Ectodermal cell (in vitro differentiated cells): ENCODE measurements at regions not wholly inside any gene's neighbourhood (a gene's known extent, or its start where the extent isn't known, plus 50 kb on each side); places are given as distances from the start of the nearest gene placed in this dataset.

Experiments
- H3K27ac ChIP-seq: 2 replicates; pipeline ENCODE4 v1.7.0; 2013; ENCODE audit warnings: mild to moderate bottlenecking, low read depth, low read length; ENCODE audit not compliant: insufficient read depth, poor library complexity, severe bottlenecking
- H3K27me3 ChIP-seq: 2 replicates; pipeline ENCODE4 v1.7.0; 2013; ENCODE audit warnings: mild to moderate bottlenecking, low read length; ENCODE audit not compliant: insufficient read depth, control insufficient read depth, poor library complexity, severe bottlenecking
- H3K36me3 ChIP-seq: one replicate; pipeline ENCODE4 v1.7.0; 2013; ENCODE audit warnings: low read length; ENCODE audit not compliant: control insufficient read depth, insufficient read depth
- H3K4me1 ChIP-seq: one replicate; pipeline ENCODE4 v1.7.0; 2013; ENCODE audit warnings: low read length; ENCODE audit not compliant: control insufficient read depth, insufficient read depth
- H3K4me3 ChIP-seq: 2 replicates; pipeline ENCODE4 v1.7.0; 2013; ENCODE audit warnings: low read depth, low read length, control low read depth; ENCODE audit not compliant: insufficient read depth
- H3K9me3 ChIP-seq: 2 replicates; pipeline ENCODE4 v1.7.0; 2013; ENCODE audit warnings: mild to moderate bottlenecking, low read length, moderate library complexity; ENCODE audit not compliant: control insufficient read depth
- WGBS, 2 experiments: methylation state at CpG; one replicate each; pipeline ENCODE4 v1.1.7; 2013; ENCODE audit warnings: missing lambda C conversion rate in 2 of 2; 5-methylcytosine and 5-hydroxymethylcytosine counted together

- Histone ChIP-seq H3K36me3 (no peaks in the 10 kb centered on the region), H3K27me3 (no peaks in the 10 kb centered on the region), H3K4me1 (no peaks in the 10 kb centered on the region), H3K4me3 (no peak overlapping the region), H3K27ac (no peak overlapping the region), H3K9me3 (no peaks in the 10 kb centered on the region)
- 91 to 93% methylated on average over 6 of the region's 6 CpGs for WGBS, 2 experiments
Observed at GRCh38 chr12:125652681-125653080, 587.4 kb downstream of the AACS start.

- H3K4me3 ChIP-seq = no peak overlapping the region
- no peaks in the 10 kb centered on the region for H3K9me3 ChIP-seq
- no peak overlapping the region for H3K27ac ChIP-seq
- no peaks in the 10 kb centered on the region for H3K27me3 ChIP-seq
- H3K4me1 ChIP-seq = no peaks in the 10 kb centered on the region
- 95 to 98% methylated on average over 3 of the region's 3 CpGs for WGBS, 2 experiments
- H3K36me3 ChIP-seq = no peaks in the 10 kb centered on the region
Observed at GRCh38 chr12:125657681-125658080, 592.4 kb downstream of the AACS start.

DNA sequence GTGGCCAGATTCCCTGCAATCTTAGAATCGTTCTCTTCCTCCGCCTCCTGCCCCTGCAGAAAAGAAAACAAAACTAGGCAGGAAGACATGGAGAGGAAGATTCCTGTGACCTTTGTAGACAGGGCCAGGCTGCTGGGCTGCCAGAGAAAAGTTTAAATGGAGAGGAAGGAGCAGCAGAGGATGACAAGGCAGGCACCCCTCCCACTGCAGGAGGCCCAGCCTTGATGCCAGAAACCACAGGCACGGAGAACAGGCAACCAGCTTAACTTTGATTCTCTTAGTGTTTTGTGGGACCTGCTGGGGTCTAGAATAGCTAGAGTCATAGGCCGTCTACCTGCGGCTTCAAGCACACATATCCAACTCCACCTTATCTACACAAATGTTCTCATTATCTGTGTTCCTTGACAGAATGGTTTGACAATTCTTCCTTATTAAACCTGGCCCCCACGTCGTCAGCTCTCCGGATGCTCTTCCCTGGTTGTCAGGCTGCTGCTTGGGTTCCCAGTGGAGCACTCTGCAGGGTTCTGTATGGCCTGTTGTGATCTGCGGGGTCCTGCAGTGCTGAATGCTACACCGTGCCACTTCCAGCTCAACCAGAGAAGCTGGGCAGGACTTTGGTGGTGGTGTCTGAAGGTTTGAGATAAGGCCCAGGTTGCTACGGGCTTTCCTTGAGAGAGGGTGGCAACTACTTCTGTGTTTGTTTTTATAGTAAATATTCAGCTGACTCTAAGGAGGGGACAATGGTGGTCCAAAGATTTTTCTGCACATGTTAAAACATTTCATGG is 609.5 kb downstream of the AACS start:
- Histone ChIP-seq H3K4me3 (no peak overlapping the region), H3K36me3 (no peaks in the 10 kb centered on the region), H3K27ac (no peak overlapping the region), H3K4me1 (no peaks in the 10 kb centered on the region), H3K9me3 (no peaks in the 10 kb centered on the region), H3K27me3 (no peaks in the 10 kb centered on the region)
- 82 to 84% methylated on average over 11 of the region's 11 CpGs for WGBS, 2 experiments

DNA sequence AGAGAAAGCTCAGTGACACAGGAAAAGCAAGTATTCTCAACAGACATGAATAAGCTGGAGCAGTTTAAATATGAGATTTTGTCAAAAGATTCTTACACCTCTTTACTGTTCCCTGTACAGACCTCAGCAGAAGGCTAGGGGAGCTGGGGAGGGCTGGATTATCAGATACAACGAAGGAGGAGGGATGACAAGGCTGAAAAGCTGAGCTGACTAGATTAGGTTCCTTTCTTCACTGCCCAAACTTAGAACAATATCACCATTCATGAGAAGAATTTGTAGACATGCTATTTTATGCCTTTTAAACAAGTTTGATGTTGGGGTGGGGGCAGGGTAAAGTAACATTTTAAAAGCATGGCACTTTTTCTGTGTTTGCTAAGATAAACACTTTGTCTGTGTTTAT is 611.1 kb downstream of the AACS start:
- Histone ChIP-seq H3K27ac (no peak overlapping the region), H3K9me3 (no peaks in the 10 kb centered on the region), H3K4me3 (no peak overlapping the region), H3K4me1 (no peaks in the 10 kb centered on the region), H3K27me3 (no peaks in the 10 kb centered on the region), H3K36me3 (no peaks in the 10 kb centered on the region)
- 17 to 33% methylated on average over 1 of the region's 1 CpG for WGBS, 2 experiments

DNA sequence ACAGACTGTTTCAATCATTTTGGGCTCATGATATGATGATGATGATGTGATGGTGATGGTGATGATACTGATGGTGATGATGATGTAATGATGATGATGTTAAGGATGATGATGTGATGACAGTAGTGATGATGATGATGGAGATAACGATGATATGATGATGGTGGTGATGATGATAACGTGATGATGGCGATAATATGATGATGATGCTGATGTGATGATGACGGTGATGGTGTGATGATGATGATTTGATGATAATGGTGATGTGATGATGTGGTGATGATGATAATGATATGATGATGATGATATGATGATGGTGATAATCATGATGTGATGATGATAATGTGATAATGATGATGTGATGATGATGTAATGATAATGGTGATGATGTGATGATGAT is 612.6 kb downstream of the AACS start:
- Histone ChIP-seq H3K4me3 (no peak overlapping the region), H3K36me3 (no peaks in the 10 kb centered on the region), H3K9me3 (no peaks in the 10 kb centered on the region), H3K4me1 (no peaks in the 10 kb centered on the region), H3K27ac (no peak overlapping the region), H3K27me3 (no peaks in the 10 kb centered on the region)
- WGBS, 2 experiments = 89 to 91% methylated on average over 4 of the region's 4 CpGs

DNA sequence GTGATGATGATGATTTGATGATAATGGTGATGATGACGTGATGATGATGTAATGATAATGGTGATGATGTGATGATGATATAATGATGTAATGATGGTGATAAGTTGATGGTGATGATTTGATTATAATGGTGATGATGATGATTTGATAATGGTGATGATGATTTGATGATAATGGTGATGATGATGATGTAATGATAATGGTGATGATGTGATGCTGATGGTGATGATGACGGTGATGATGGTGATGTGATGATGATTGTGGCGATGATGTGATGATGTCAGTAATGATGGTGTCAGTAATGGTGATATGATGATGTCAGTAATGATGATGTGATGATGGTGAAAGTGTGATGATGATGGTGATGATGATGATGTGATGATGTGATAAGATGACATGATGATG is 613.4 kb downstream of the AACS start:
- WGBS, 2 experiments = 88 to 92% methylated on average over 3 of the region's 3 CpGs
- no peaks in the 10 kb centered on the region for H3K4me1 ChIP-seq

DNA sequence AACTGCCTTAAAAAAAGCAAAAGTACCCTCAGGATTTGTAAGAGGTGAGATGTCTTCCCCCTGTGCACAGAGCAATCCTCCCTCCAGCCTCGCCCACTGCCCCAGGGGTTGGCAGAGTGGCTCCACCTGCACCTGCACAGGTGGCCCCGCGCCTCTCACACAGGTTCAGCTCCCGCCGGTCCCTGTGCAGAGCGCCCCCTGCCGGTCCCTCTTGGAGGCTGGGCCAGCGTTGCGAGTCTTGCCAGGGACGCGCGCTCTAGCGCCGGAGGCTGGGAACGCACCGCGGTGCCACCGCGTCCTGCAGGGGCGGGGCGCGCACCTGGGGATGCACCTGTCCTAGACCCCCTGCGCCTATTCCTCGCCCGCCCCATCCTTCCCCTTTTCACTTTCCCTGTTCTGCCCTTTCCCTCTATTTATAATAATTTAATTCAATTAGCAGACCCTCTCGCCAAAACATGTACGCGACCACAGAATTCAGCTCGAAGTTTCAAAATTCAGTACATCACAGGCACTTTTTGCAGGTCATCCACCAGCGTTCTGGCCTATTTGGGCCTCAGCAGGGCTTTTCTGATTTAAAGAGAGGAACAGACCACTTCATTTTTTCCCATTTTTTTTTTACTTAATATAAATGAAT is 618.6 kb downstream of the AACS start:
- H3K36me3 ChIP-seq = no peaks in the 10 kb centered on the region
- no peak overlapping the region for H3K4me3 ChIP-seq
- WGBS, 2 experiments = 14 to 15% methylated on average over 30 of the region's 30 CpGs
- no peaks in the 10 kb centered on the region for H3K4me1 ChIP-seq
- H3K27me3 ChIP-seq = peaks cover 12% of the 10 kb centered on the region
- no peak overlapping the region for H3K27ac ChIP-seq
- no peaks in the 10 kb centered on the region for H3K9me3 ChIP-seq

More for the DNA sequence above, 613.4 kb downstream of the AACS start:
- Histone ChIP-seq H3K9me3 (no peaks in the 10 kb centered on the region), H3K27me3 (no peaks in the 10 kb centered on the region), H3K4me3 (no peak overlapping the region), H3K36me3 (no peaks in the 10 kb centered on the region), H3K27ac (no peak overlapping the region)

DNA sequence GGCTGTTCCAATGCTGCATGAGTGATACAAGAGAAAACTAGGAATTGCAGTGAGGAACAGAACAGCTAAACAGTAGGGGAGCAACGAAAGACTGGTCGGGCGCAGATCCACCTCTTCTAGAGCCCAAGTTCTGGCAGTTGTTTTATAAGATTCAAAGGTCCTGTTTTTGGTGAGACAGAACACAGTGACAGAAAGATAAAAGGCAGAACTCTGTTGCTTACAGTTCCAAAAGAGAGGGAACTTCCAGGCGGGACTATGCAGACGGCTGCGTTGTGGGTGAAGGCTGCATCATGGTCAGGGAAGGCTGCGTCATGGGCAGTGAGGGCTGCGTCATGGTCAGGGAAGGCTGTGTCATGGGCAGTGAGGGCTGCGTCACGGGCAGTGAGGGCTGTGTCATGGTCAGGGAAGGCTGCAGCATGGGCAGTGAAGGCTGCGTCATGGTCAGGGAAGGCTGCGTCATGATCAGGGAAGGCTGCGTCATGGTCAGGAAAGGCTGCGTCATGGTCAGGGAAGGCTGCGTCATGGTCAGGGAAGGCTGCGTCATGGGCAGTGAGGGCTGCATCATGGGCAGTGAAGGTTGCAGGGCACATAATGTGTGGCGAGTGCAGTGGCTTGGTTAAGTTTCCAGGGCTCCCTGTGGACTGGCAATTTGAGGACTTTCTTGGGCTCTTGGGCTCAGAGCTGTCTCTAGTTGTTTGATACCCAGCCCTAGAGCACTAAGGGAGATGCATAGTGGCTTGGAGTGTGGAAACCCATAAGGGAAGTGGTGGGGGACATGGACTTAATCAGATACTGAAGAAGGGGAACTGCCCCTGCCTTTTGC is 619.9 kb downstream of the AACS start:
- Histone ChIP-seq H3K4me1 (no peaks in the 10 kb centered on the region), H3K27ac (no peak overlapping the region), H3K4me3 (no peak overlapping the region), H3K9me3 (no peaks in the 10 kb centered on the region), H3K27me3 (peaks cover 12% of the 10 kb centered on the region), H3K36me3 (no peaks in the 10 kb centered on the region)
- 91 to 93% methylated on average over 17 of the region's 17 CpGs for WGBS, 2 experiments

GRCh38 chr12:125685915-125686314 is 620.7 kb downstream of the AACS start:
- Histone ChIP-seq H3K9me3 (no peaks in the 10 kb centered on the region), H3K27me3 (peaks cover 12% of the 10 kb centered on the region), H3K4me3 (no peak overlapping the region), H3K4me1 (no peaks in the 10 kb centered on the region), H3K27ac (no peak overlapping the region), H3K36me3 (no peaks in the 10 kb centered on the region)
- 86 to 93% methylated on average over 1 to 3 of the region's 3 CpGs for WGBS, 2 experiments

DNA sequence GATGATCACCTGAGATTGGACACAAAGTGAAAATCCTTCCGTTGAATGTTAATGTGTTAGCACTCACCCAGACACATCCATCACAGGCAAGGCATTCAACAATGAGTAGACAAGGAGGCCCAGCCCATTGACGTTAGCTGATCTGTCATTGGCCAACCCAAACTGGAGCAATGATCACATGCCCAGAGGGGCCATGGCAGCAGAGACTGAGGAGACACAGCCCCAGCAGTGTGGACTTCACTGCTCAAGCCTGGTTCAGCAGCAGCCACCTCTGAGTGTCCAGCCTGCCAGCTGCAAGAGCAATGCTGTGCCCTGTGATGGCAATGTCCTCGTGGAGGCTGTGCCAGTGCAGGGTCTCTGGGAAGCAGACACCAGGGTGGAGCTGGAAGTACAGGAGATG is 622.2 kb downstream of the AACS start:
- Histone ChIP-seq H3K4me1 (no peaks in the 10 kb centered on the region), H3K27me3 (peaks cover 12% of the 10 kb centered on the region), H3K36me3 (no peaks in the 10 kb centered on the region), H3K9me3 (no peaks in the 10 kb centered on the region), H3K27ac (no peak overlapping the region), H3K4me3 (no peak overlapping the region)
- 83 to 90% methylated on average over 3 of the region's 3 CpGs for WGBS, 2 experiments
